SU-DHL-6 (cell line): ENCODE measurements at regions not wholly inside any gene's neighbourhood (a gene's known extent, or its start where the extent isn't known, plus 50 kb on each side); places are given as distances from the start of the nearest gene placed in this dataset.

Experiments used
- EZH2phosphoT487 ChIP-seq: fragments of 200-600 bp; sonication (generic), shearing (Covaris generic); conservative IDR thresholded peaks from 2 replicates; pipeline ENCODE4 v1.6.1; 2018; ENCODE audit warnings: mild to moderate bottlenecking, antibody characterized with exemption, low read length, moderate library complexity, mixed read lengths
- TF ChIP-seq, protein P1 (sequence below): fragments of 200-600 bp; sonication (generic); IDR thresholded peaks from one replicate; pipeline ENCODE4 v1.5.1; 2017; ENCODE audit warnings: antibody characterized with exemption, mild to moderate bottlenecking, low read length, moderate library complexity; ENCODE audit not compliant: insufficient read depth, poor library complexity, severe bottlenecking

DNA sequence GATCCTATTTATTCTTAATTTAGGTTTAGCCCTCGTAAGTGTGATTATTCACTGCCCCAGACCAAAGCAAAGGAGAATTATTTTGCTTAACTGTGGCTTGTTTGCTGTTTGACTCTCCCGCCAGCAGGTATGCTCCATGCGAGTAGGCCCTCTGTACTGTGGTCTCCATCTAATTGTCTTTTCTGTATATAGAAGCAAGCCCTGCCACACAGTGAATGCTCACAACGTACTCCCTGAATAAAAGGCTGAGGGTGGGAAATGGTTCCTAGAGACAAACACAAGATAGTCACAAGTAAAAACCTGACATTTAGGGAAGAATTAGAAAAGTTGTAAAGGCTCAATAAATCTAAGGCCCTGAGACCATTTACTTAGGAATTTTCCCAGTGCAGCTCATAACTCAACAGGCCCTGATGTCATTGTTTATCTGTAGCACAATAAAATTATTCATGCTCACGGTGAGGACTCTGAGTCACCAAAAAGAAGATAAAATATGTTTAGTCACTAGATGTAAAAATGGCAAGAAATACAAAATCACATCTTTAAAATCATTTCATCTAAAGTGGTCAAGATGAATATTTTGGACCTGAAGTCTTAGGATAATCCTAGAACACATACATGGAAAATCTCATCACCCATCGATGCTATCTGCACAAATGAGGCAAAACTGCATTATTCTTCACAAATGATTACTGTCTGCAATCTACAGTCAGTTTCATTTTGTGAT, 473.2 kb downstream of the ENC1 start:
- TF ChIP-seq, protein P1, sequence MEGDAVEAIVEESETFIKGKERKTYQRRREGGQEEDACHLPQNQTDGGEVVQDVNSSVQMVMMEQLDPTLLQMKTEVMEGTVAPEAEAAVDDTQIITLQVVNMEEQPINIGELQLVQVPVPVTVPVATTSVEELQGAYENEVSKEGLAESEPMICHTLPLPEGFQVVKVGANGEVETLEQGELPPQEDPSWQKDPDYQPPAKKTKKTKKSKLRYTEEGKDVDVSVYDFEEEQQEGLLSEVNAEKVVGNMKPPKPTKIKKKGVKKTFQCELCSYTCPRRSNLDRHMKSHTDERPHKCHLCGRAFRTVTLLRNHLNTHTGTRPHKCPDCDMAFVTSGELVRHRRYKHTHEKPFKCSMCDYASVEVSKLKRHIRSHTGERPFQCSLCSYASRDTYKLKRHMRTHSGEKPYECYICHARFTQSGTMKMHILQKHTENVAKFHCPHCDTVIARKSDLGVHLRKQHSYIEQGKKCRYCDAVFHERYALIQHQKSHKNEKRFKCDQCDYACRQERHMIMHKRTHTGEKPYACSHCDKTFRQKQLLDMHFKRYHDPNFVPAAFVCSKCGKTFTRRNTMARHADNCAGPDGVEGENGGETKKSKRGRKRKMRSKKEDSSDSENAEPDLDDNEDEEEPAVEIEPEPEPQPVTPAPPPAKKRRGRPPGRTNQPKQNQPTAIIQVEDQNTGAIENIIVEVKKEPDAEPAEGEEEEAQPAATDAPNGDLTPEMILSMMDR: no peak
- TF ChIP-seq EZH2phosphoT487: no peak
